OCI-LY7 (cell line): ENCODE measurements at regions not wholly inside any gene's neighbourhood (a gene's known extent, or its start where the extent isn't known, plus 50 kb on each side); places are given as distances from the start of the nearest gene placed in this dataset.

Experiments
- EZH2phosphoT487 ChIP-seq: fragments of 200-600 bp; sonication (generic); IDR thresholded peaks from 2 replicates; pipeline ENCODE4 v1.6.1; 2018; ENCODE audit warnings: low read depth, borderline replicate concordance, mild to moderate bottlenecking, mixed run types, antibody characterized with exemption, low read length, moderate library complexity, mixed read lengths
- TF ChIP-seq, protein P1 (sequence below): fragments of 200-600 bp; sonication (generic); conservative IDR thresholded peaks from 2 replicates; pipeline ENCODE4 v1.5.1; 2014; ENCODE audit warnings: mild to moderate bottlenecking, antibody characterized with exemption, low read length, moderate library complexity, mixed read lengths

DNA sequence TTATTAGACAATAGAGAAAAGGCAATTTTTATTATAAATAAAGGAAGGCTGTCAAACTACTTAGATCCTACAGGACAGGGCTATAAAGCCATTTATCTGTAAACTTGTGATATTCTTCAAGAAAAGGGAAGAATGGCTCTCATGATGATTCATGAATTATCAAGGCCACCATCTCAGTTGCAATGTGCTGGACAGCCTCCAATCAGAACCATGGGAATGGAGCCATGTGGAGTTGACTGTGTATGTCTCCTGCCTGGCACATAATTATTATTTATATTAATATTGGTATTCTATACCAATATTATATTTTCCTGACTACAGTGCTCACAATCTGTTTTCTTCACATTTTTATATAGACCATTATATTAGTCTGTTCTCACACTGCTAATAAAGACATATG, 560.5 kb upstream of the MIR17HG start:
- TF ChIP-seq, protein P1, sequence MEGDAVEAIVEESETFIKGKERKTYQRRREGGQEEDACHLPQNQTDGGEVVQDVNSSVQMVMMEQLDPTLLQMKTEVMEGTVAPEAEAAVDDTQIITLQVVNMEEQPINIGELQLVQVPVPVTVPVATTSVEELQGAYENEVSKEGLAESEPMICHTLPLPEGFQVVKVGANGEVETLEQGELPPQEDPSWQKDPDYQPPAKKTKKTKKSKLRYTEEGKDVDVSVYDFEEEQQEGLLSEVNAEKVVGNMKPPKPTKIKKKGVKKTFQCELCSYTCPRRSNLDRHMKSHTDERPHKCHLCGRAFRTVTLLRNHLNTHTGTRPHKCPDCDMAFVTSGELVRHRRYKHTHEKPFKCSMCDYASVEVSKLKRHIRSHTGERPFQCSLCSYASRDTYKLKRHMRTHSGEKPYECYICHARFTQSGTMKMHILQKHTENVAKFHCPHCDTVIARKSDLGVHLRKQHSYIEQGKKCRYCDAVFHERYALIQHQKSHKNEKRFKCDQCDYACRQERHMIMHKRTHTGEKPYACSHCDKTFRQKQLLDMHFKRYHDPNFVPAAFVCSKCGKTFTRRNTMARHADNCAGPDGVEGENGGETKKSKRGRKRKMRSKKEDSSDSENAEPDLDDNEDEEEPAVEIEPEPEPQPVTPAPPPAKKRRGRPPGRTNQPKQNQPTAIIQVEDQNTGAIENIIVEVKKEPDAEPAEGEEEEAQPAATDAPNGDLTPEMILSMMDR = no peak
- no peak for TF ChIP-seq EZH2phosphoT487
